ENCODE measurements at regions not wholly inside any gene's neighbourhood (a gene's known extent, or its start where the extent isn't known, plus 50 kb on each side); places are given as distances from the start of the nearest gene placed in this dataset.
"Not testable (repeated sequence)": the region's sequence is repeated elsewhere in the genome, so short reads cannot be mapped to it uniquely, and the experiment has no call there.

GRCh38 chr22:49466878-49467595 lies 360.6 kb downstream of the BRD1 start:
- peak; percentile 91 for DNase-seq (ENCODE audit: low spot score)

GRCh38 chr22:49464037-49464436 lies 363.6 kb downstream of the BRD1 start:
- no peak for DNase-seq (ENCODE audit: low spot score)

- DNase-seq (ENCODE audit: low spot score) = no peak
These were observed 364.9 kb downstream of the BRD1 start for GRCh38 chr22:49462795-49463194.

- no peak for DNase-seq (ENCODE audit: low spot score)
These were observed 365.4 kb downstream of the BRD1 start for GRCh38 chr22:49462291-49462690.

- no peak for DNase-seq (ENCODE audit: low spot score)
These were observed 366.0 kb downstream of the BRD1 start for GRCh38 chr22:49461674-49462073.

- DNase-seq (ENCODE audit: low spot score) = peak; percentile 64
These were observed 366.9 kb downstream of the BRD1 start for GRCh38 chr22:49460592-49461281.

GRCh38 chr22:49460091-49460490 lies 367.6 kb downstream of the BRD1 start:
- DNase-seq (ENCODE audit: low spot score) = peak; percentile 67

GRCh38 chr22:49458708-49459099 lies 369.0 kb downstream of the BRD1 start:
- no peak for DNase-seq (ENCODE audit: low spot score)

GRCh38 chr22:49457946-49458707 lies 369.5 kb downstream of the BRD1 start:
- DNase-seq (ENCODE audit: low spot score) = no peak

- no peak for DNase-seq (ENCODE audit: low spot score)
These were observed 370.5 kb downstream of the BRD1 start for GRCh38 chr22:49457146-49457545.

- no peak for DNase-seq (ENCODE audit: low spot score)
These were observed 372.1 kb downstream of the BRD1 start for GRCh38 chr22:49455595-49455994.

GRCh38 chr22:49454726-49455125 lies 372.9 kb downstream of the BRD1 start:
- DNase-seq (ENCODE audit: low spot score) = no peak

GRCh38 chr22:49453771-49454170 lies 373.9 kb downstream of the BRD1 start:
- no peak for DNase-seq (ENCODE audit: low spot score)

GRCh38 chr22:49453019-49453418 lies 374.7 kb downstream of the BRD1 start:
- not testable (repeated sequence) for DNase-seq (ENCODE audit: low spot score)

- DNase-seq (ENCODE audit: low spot score) = no peak
These were observed 375.2 kb downstream of the BRD1 start for GRCh38 chr22:49452362-49452946.

- no peak for DNase-seq (ENCODE audit: low spot score)
These were observed 376.4 kb downstream of the BRD1 start for GRCh38 chr22:49451070-49451840.

GRCh38 chr22:49450498-49450897 lies 377.2 kb downstream of the BRD1 start:
- DNase-seq (ENCODE audit: low spot score) = peak; percentile 76

- DNase-seq (ENCODE audit: low spot score) = peak; percentile 87
These were observed 377.7 kb downstream of the BRD1 start for GRCh38 chr22:49449811-49450446.

- DNase-seq (ENCODE audit: low spot score) = no peak
These were observed 378.3 kb downstream of the BRD1 start for GRCh38 chr22:49449377-49449776.

GRCh38 chr22:49448526-49448925 lies 379.1 kb downstream of the BRD1 start:
- no peak for DNase-seq (ENCODE audit: low spot score)

GRCh38 chr22:49447837-49448236 lies 379.8 kb downstream of the BRD1 start:
- DNase-seq (ENCODE audit: low spot score) = no peak

All from umbilical cord (tissue), 1 donor.